GM18868 (cell line): ENCODE measurements at regions not wholly inside any gene's neighbourhood (a gene's known extent, or its start where the extent isn't known, plus 50 kb on each side); places are given as distances from the start of the nearest gene placed in this dataset.
A peak's percentile ranks its signal among the peaks of the same experiment; 100 is the strongest.

Source experiments
- ATAC-seq: cut with Tn5 transposase; IDR thresholded peaks from one replicate; pipeline ENCODE4 v1.9.1; 2021; ENCODE audit warnings: mild to moderate bottlenecking, moderate library complexity; ENCODE audit not compliant: unreplicated experiment

GRCh38 chr12:22981711-22982110 is 356.7 kb downstream of the ETNK1 start:
- ATAC-seq, result no peak

- ATAC-seq, result no peak
These were observed 357.7 kb downstream of the ETNK1 start for GRCh38 chr12:22982635-22983034.

- no peak for ATAC-seq
These were observed 362.0 kb downstream of the ETNK1 start for GRCh38 chr12:22986997-22987396.

- no peak for ATAC-seq
These were observed 365.5 kb downstream of the ETNK1 start for GRCh38 chr12:22990501-22990900.

GRCh38 chr12:22991250-22991844 is 366.4 kb downstream of the ETNK1 start:
- ATAC-seq, result no peak

- no peak for ATAC-seq
These were observed 368.8 kb downstream of the ETNK1 start for GRCh38 chr12:22993609-22994315.

GRCh38 chr12:22994316-22994675 is 369.3 kb downstream of the ETNK1 start:
- ATAC-seq, result no peak

GRCh38 chr12:23001487-23001886 is 376.5 kb downstream of the ETNK1 start:
- no peak for ATAC-seq

- no peak for ATAC-seq
These were observed 377.4 kb downstream of the ETNK1 start for GRCh38 chr12:23002381-23002780.

GRCh38 chr12:23004473-23005020 is 379.6 kb downstream of the ETNK1 start:
- ATAC-seq, result no peak

GRCh38 chr12:23005387-23005786 is 380.4 kb downstream of the ETNK1 start:
- ATAC-seq, result no peak

GRCh38 chr12:23006413-23006812 is 381.4 kb downstream of the ETNK1 start:
- no peak for ATAC-seq

- no peak for ATAC-seq
These were observed 383.7 kb downstream of the ETNK1 start for GRCh38 chr12:23008623-23009022.

- ATAC-seq, result no peak
These were observed 389.8 kb downstream of the ETNK1 start for GRCh38 chr12:23014749-23015148.

GRCh38 chr12:23025372-23026016 is 400.5 kb downstream of the ETNK1 start:
- no peak for ATAC-seq

GRCh38 chr12:23028158-23028802 is 403.3 kb downstream of the ETNK1 start:
- ATAC-seq, result no peak

GRCh38 chr12:23029185-23029584 is 404.2 kb downstream of the ETNK1 start:
- ATAC-seq, result no peak

- ATAC-seq, result no peak
These were observed 414.9 kb downstream of the ETNK1 start for GRCh38 chr12:23039834-23040233.

- ATAC-seq, result no peak
These were observed 416.8 kb downstream of the ETNK1 start for GRCh38 chr12:23041774-23042173.

GRCh38 chr12:23043646-23044045 is 418.7 kb downstream of the ETNK1 start:
- no peak for ATAC-seq

GRCh38 chr12:23049180-23049579 is 424.2 kb downstream of the ETNK1 start:
- peak; percentile 81 for ATAC-seq

GRCh38 chr12:23055004-23055403 is 430.0 kb downstream of the ETNK1 start:
- peak; percentile 45 for ATAC-seq
